HUES64 (cell line): ENCODE measurements at regions not wholly inside any gene's neighbourhood (a gene's known extent, or its start where the extent isn't known, plus 50 kb on each side); places are given as distances from the start of the nearest gene placed in this dataset.

Source experiments
- H3K27ac ChIP-seq: 2 replicates; pipeline ENCODE4 v1.7.0; 2013; ENCODE audit warnings: low read depth, low read length, inconsistent platforms
- H3K27me3 ChIP-seq: 2 replicates; pipeline ENCODE4 v1.6.1; 2013; ENCODE audit warnings: mild to moderate bottlenecking, low read length; ENCODE audit not compliant: insufficient read depth
- H3K36me3 ChIP-seq: 2 replicates; pipeline ENCODE4 v1.6.1; 2013; ENCODE audit warnings: mild to moderate bottlenecking, low read length; ENCODE audit not compliant: insufficient read depth
- H3K4me1 ChIP-seq: 2 replicates; pipeline ENCODE4 v1.6.1; 2013; ENCODE audit warnings: mild to moderate bottlenecking, low read length, moderate library complexity; ENCODE audit not compliant: insufficient read depth
- H3K4me3 ChIP-seq: 2 replicates; pipeline ENCODE4 v1.5.1; 2013; ENCODE audit warnings: mild to moderate bottlenecking, low read length, moderate library complexity
- H3K9ac ChIP-seq: 2 replicates; pipeline ENCODE4 v1.6.1; 2013; ENCODE audit warnings: mild to moderate bottlenecking, low read depth, low read length
- H3K9me3 ChIP-seq: 2 replicates; pipeline ENCODE4 v1.6.1; 2013; ENCODE audit warnings: low read depth, low read length; ENCODE audit not compliant: insufficient read depth
- WGBS: fragments of 150-250, 120-280 bp; methylation state at CpG from one replicate; pipeline ENCODE4 v1.1.7; 2013; ENCODE audit warnings: missing lambda C conversion rate; 5-methylcytosine and 5-hydroxymethylcytosine counted together

- Histone ChIP-seq H3K27ac (no peak overlapping the region), H3K4me1 (no peaks in the 10 kb centered on the region), H3K9ac (no peak overlapping the region), H3K27me3 (no peaks in the 10 kb centered on the region), H3K4me3 (no peak overlapping the region), H3K9me3 (peaks cover 35% of the 10 kb centered on the region), H3K36me3 (no peaks in the 10 kb centered on the region)
- WGBS = no CpG with 5 or more reads among the region's 1 CpG
These were observed 288.1 kb downstream of the SH3BGRL start for GRCh38 chrX:81489987-81490386.

- no peak overlapping the region for H3K27ac ChIP-seq
- WGBS = no CpG with 5 or more reads among the region's 2 CpGs
- H3K4me3 ChIP-seq = no peak overlapping the region
- H3K4me1 ChIP-seq = no peaks in the 10 kb centered on the region
- no peaks in the 10 kb centered on the region for H3K27me3 ChIP-seq
- no peak overlapping the region for H3K9ac ChIP-seq
- no peaks in the 10 kb centered on the region for H3K36me3 ChIP-seq
- peaks cover 52% of the 10 kb centered on the region for H3K9me3 ChIP-seq
These were observed 326.1 kb downstream of the SH3BGRL start for GRCh38 chrX:81527881-81528440.

GRCh38 chrX:81537723-81538122, 335.8 kb downstream of the SH3BGRL start:
- WGBS = 70% methylated on average over 3 of the region's 3 CpGs
- Histone ChIP-seq H3K27ac (no peak overlapping the region), H3K9me3 (peaks cover 35% of the 10 kb centered on the region), H3K9ac (no peak overlapping the region), H3K4me3 (no peak overlapping the region), H3K4me1 (no peaks in the 10 kb centered on the region), H3K36me3 (no peaks in the 10 kb centered on the region), H3K27me3 (no peaks in the 10 kb centered on the region)

- Histone ChIP-seq H3K36me3 (no peaks in the 10 kb centered on the region), H3K9me3 (peaks cover 44% of the 10 kb centered on the region)
- WGBS = no CpG with 5 or more reads among the region's 2 CpGs
These were observed 340.4 kb downstream of the SH3BGRL start for GRCh38 chrX:81542255-81542654.

GRCh38 chrX:81556880-81557279, 355.0 kb downstream of the SH3BGRL start:
- H3K9me3 ChIP-seq = peaks cover 33% of the 10 kb centered on the region
- 96% methylated on average over 4 of the region's 4 CpGs for WGBS

More at GRCh38 chrX:81542255-81542654, 340.4 kb downstream of the SH3BGRL start:
- no peaks in the 10 kb centered on the region for H3K4me1 ChIP-seq
- H3K4me3 ChIP-seq = no peak overlapping the region
- no peak overlapping the region for H3K27ac ChIP-seq
- no peaks in the 10 kb centered on the region for H3K27me3 ChIP-seq
- H3K9ac ChIP-seq = no peak overlapping the region

GRCh38 chrX:81564851-81565250, 362.9 kb downstream of the SH3BGRL start:
- WGBS = 20% methylated on average over 2 of the region's 2 CpGs
- no peak overlapping the region for H3K9ac ChIP-seq
- no peak overlapping the region for H3K27ac ChIP-seq
- H3K9me3 ChIP-seq = peaks cover 35% of the 10 kb centered on the region
- no peaks in the 10 kb centered on the region for H3K36me3 ChIP-seq
- no peaks in the 10 kb centered on the region for H3K27me3 ChIP-seq
- H3K4me1 ChIP-seq = no peaks in the 10 kb centered on the region
- no peak overlapping the region for H3K4me3 ChIP-seq

More at GRCh38 chrX:81556880-81557279, 355.0 kb downstream of the SH3BGRL start:
- Histone ChIP-seq H3K27ac (no peak overlapping the region), H3K9ac (no peak overlapping the region), H3K27me3 (no peaks in the 10 kb centered on the region), H3K4me1 (no peaks in the 10 kb centered on the region), H3K36me3 (no peaks in the 10 kb centered on the region), H3K4me3 (no peak overlapping the region)

GRCh38 chrX:81577028-81577427, 375.1 kb downstream of the SH3BGRL start:
- no peak overlapping the region for H3K4me3 ChIP-seq
- peaks cover 38% of the 10 kb centered on the region for H3K9me3 ChIP-seq
- WGBS = 92% methylated on average over 1 of the region's 1 CpG
- H3K27me3 ChIP-seq = no peaks in the 10 kb centered on the region
- H3K36me3 ChIP-seq = no peaks in the 10 kb centered on the region
- no peaks in the 10 kb centered on the region for H3K4me1 ChIP-seq
- no peak overlapping the region for H3K9ac ChIP-seq
- no peak overlapping the region for H3K27ac ChIP-seq

- peaks cover 36% of the 10 kb centered on the region for H3K9me3 ChIP-seq
- no peaks in the 10 kb centered on the region for H3K4me1 ChIP-seq
- H3K27ac ChIP-seq = no peak overlapping the region
- H3K36me3 ChIP-seq = no peaks in the 10 kb centered on the region
- H3K9ac ChIP-seq = no peak overlapping the region
- H3K27me3 ChIP-seq = no peaks in the 10 kb centered on the region
- no peak overlapping the region for H3K4me3 ChIP-seq
- WGBS = 62% methylated on average over 1 of the region's 1 CpG
These were observed 384.2 kb downstream of the SH3BGRL start for GRCh38 chrX:81586096-81586495.

- Histone ChIP-seq H3K27ac (no peak overlapping the region), H3K27me3 (no peaks in the 10 kb centered on the region), H3K4me1 (no peaks in the 10 kb centered on the region), H3K9me3 (peaks cover 45% of the 10 kb centered on the region), H3K4me3 (no peak overlapping the region), H3K9ac (no peak overlapping the region), H3K36me3 (no peaks in the 10 kb centered on the region)
- 34% methylated on average over 2 of the region's 2 CpGs for WGBS
These were observed 414.1 kb downstream of the SH3BGRL start for GRCh38 chrX:81615979-81616378.

GRCh38 chrX:81662381-81662780, 460.5 kb downstream of the SH3BGRL start:
- Histone ChIP-seq H3K36me3 (no peaks in the 10 kb centered on the region), H3K4me3 (no peak overlapping the region), H3K9ac (no peak overlapping the region), H3K27me3 (no peaks in the 10 kb centered on the region), H3K27ac (no peak overlapping the region), H3K4me1 (no peaks in the 10 kb centered on the region), H3K9me3 (peaks cover 56% of the 10 kb centered on the region)

- no peaks in the 10 kb centered on the region for H3K36me3 ChIP-seq
- H3K27me3 ChIP-seq = no peaks in the 10 kb centered on the region
- no peak overlapping the region for H3K9ac ChIP-seq
- H3K4me3 ChIP-seq = no peak overlapping the region
- no peaks in the 10 kb centered on the region for H3K4me1 ChIP-seq
- 80% methylated on average over 2 of the region's 3 CpGs for WGBS
- peaks cover 47% of the 10 kb centered on the region for H3K9me3 ChIP-seq
- H3K27ac ChIP-seq = no peak overlapping the region
These were observed 506.6 kb downstream of the SH3BGRL start for GRCh38 chrX:81708487-81708886.

GRCh38 chrX:81728622-81729021, 526.7 kb downstream of the SH3BGRL start:
- H3K4me1 ChIP-seq = no peaks in the 10 kb centered on the region
- 83% methylated on average over 2 of the region's 2 CpGs for WGBS
- peaks cover 63% of the 10 kb centered on the region for H3K9me3 ChIP-seq
- no peak overlapping the region for H3K27ac ChIP-seq
- no peak overlapping the region for H3K9ac ChIP-seq
- H3K36me3 ChIP-seq = no peaks in the 10 kb centered on the region
- no peaks in the 10 kb centered on the region for H3K27me3 ChIP-seq
- no peak overlapping the region for H3K4me3 ChIP-seq
